Colonic mucosa (tissue), 4 donors: ENCODE measurements at regions not wholly inside any gene's neighbourhood (a gene's known extent, or its start where the extent isn't known, plus 50 kb on each side); places are given as distances from the start of the nearest gene placed in this dataset.

Experiments
- DNase-seq: peaks from one replicate; pipeline ENCODE4 v3.0.0-alpha.2; 2020
- H3K27ac ChIP-seq: fragments of 200-600 bp; one replicate; pipeline ENCODE4 v1.8.0; 2021
- H3K27me3 ChIP-seq: fragments of 200-600 bp; one replicate; pipeline ENCODE4 v1.8.0; 2021
- H3K36me3 ChIP-seq: fragments of 200-600 bp; one replicate; pipeline ENCODE4 v1.8.0; 2021
- H3K4me1 ChIP-seq: fragments of 200-600 bp; one replicate; pipeline ENCODE4 v1.8.0; 2021; ENCODE audit warnings: mild to moderate bottlenecking
- H3K4me3 ChIP-seq: fragments of 200-600 bp; one replicate; pipeline ENCODE4 v1.8.0; 2021
- H3K9ac ChIP-seq, 2 donors: one replicate each; pipeline ENCODE4 v1.7.0; 2013; ENCODE audit warnings: control low read depth in 2 of 2, low read depth in 2 of 2, low read length in 2 of 2
- H3K9me3 ChIP-seq: fragments of 200-600 bp; one replicate; pipeline ENCODE4 v1.8.0; 2021
- CTCF ChIP-seq: fragments of 200-600 bp; IDR thresholded peaks from one replicate; pipeline ENCODE4 v1.8.0; 2022; ENCODE audit warnings: antibody characterized with exemption, mild to moderate bottlenecking
- intact Hi-C: fragments of 100-400 bp; cut with DNase I; formaldehyde crosslinking; loops from one replicate; pipeline ENCODE4 v1.14.1; 2022
- donor health status: healthy.
- donor health status: DM: no; HTN: no; CAD: no.
- donor health status: DM: no; HTN: no; CAD: no.

- intact Hi-C loops: no loop called here
- H3K36me3 ChIP-seq: no peaks in the 10 kb centered on the region
Observed at GRCh38 chr12:115377779-115378178, 693.8 kb upstream of the TBX3 start.

GRCh38 chr12:115377230-115377629 is 693.3 kb upstream of the TBX3 start:
- TF ChIP-seq CTCF: no peak

More at GRCh38 chr12:115377779-115378178, 693.8 kb upstream of the TBX3 start:
- no peak for TF ChIP-seq CTCF
- Histone ChIP-seq H3K9ac (no peak overlapping the region), H3K4me1 (no peaks in the 10 kb centered on the region), H3K4me3 (no peak overlapping the region), H3K27me3 (no peaks in the 10 kb centered on the region), H3K27ac (no peak overlapping the region), H3K9me3 (no peaks in the 10 kb centered on the region)
- no peak for DNase-seq

GRCh38 chr12:115375186-115375991 is 691.4 kb upstream of the TBX3 start:
- H3K9me3 ChIP-seq: no peaks in the 10 kb centered on the region
- H3K4me3 ChIP-seq: no peak overlapping the region
- intact Hi-C loops: no loop called here
- no peak for TF ChIP-seq CTCF
- H3K9ac ChIP-seq: no peak overlapping the region
- no peaks in the 10 kb centered on the region for H3K4me1 ChIP-seq
- no peaks in the 10 kb centered on the region for H3K27me3 ChIP-seq
- H3K27ac ChIP-seq: no peak overlapping the region
- DNase-seq: no peak
- no peaks in the 10 kb centered on the region for H3K36me3 ChIP-seq

More at GRCh38 chr12:115377230-115377629, 693.3 kb upstream of the TBX3 start:
- intact Hi-C loops: no loop called here
- Histone ChIP-seq H3K27ac (no peak overlapping the region), H3K27me3 (no peaks in the 10 kb centered on the region), H3K9me3 (no peaks in the 10 kb centered on the region), H3K4me3 (no peak overlapping the region), H3K36me3 (no peaks in the 10 kb centered on the region), H3K9ac (no peak overlapping the region), H3K4me1 (no peaks in the 10 kb centered on the region)
- no peak for DNase-seq

GRCh38 chr12:115374480-115375185 is 690.7 kb upstream of the TBX3 start:
- H3K9me3 ChIP-seq: no peaks in the 10 kb centered on the region
- DNase-seq: no peak
- H3K36me3 ChIP-seq: no peaks in the 10 kb centered on the region
- intact Hi-C loops: no loop called here
- H3K4me3 ChIP-seq: no peak overlapping the region
- no peak overlapping the region for H3K9ac ChIP-seq
- H3K4me1 ChIP-seq: no peaks in the 10 kb centered on the region
- no peak overlapping the region for H3K27ac ChIP-seq
- H3K27me3 ChIP-seq: no peaks in the 10 kb centered on the region
- no peak for TF ChIP-seq CTCF

- no peaks in the 10 kb centered on the region for H3K9me3 ChIP-seq
- no peaks in the 10 kb centered on the region for H3K36me3 ChIP-seq
- H3K4me3 ChIP-seq: no peak overlapping the region
- DNase-seq: no peak
- no peaks in the 10 kb centered on the region for H3K27me3 ChIP-seq
- intact Hi-C loops: no loop called here
- H3K4me1 ChIP-seq: no peaks in the 10 kb centered on the region
- no peak overlapping the region for H3K9ac ChIP-seq
- H3K27ac ChIP-seq: no peak overlapping the region
- no peak for TF ChIP-seq CTCF
Observed at GRCh38 chr12:115371711-115372110, 687.7 kb upstream of the TBX3 start.
